HK-2 (cell line): ENCODE measurements at regions not wholly inside any gene's neighbourhood (a gene's known extent, or its start where the extent isn't known, plus 50 kb on each side); places are given as distances from the start of the nearest gene placed in this dataset.
"Not testable (repeated sequence)": the region's sequence is repeated elsewhere in the genome, so short reads cannot be mapped to it uniquely, and the experiment has no call there.

Experiments used
- DNase-seq: peaks from one replicate; pipeline ENCODE4 v3.0.0-alpha.2; 2018; ENCODE audit not compliant: unreplicated experiment

GRCh38 chr3:105976196-105976595, 107.4 kb upstream of the CBLB start:
- no peak for DNase-seq

GRCh38 chr3:105979961-105980360, 111.1 kb upstream of the CBLB start:
- no peak for DNase-seq

DNA sequence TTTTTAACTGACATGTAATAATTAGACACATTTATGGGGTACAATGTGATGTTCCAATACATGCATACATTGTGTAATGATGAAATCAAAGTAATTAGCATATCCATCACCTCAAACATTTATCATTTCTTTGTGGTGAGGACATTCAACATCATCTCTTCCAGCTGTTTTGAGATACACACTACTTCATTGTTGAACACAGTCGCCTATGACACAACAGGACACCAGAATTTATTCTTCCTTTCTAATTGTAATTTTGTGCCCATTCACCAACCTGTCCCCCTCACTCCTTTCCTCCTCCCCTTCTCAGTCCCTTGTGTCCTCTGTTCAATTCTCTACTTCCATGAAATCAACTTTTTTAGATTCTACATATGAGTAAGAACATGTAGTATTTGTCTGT, 113.4 kb upstream of the CBLB start:
- no peak for DNase-seq

- no peak for DNase-seq
Observed at GRCh38 chr3:105984837-105985236, 116.0 kb upstream of the CBLB start.

DNA sequence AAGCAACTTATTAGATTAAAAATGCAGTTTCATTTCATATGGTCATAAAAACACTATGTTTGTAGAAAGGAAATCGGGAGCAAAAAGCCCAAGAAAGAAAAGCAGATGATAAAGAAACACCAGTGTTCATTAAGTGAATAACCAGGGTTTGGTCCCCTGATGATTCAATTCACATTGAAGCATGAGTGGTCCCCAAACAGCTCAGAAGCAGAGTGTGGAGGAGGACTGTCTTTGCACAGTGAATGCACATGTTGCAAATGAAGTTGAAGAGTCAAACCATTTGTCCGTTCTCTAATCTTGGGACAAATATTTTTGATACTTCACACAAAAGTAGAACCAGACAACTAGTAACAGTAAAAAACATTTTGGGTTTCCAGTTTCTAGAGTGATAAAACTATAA, 117.5 kb upstream of the CBLB start:
- not testable (repeated sequence) for DNase-seq

DNA sequence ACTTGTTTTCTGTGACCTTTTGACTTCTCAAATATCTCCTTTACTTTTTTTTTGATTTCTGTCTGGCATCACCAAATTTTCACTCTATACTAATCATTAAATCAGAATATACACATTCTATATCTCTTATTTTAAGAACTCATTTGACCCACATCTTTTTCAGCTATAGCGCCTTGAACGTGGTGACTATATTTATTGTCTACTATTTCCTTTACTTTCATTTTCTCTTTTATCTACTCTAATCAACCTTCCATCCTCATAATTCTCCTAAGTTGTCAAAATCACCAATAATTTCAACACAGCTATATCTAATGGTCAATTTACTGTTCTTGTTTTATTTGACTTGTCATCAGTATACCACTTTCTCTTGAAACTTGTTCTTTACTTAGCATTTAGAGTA, 119.0 kb upstream of the CBLB start:
- no peak for DNase-seq

DNA sequence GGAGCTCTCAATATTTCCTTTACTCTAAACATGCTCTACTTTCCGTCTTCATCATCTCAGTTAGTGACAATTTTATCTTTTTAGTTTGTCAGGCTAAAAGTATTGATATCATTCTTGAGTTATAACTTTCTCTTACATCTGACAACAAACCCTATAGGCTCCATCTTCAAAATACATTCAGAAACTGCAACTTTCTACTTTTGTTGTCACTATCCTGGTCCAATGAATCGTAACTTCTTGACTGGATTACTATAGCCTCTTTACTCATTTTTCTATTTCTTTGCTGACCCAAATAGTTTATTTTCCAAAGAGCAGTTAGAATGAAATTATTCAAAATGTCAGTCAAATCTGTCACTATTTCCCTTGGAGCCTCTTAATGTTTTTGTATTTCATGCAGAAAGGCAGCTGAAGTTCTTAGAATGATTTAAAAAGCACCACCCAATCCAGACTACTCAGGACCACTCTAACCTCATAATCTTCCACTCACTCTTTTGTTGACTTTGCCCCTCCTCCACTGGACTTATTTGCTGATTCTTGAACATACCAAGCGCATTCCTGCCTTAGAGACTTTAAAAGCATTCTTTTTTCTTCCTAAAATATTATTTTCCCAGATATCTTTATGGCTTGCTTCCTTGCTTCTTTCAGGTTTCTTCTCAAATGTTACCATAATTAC, 119.9 kb upstream of the CBLB start:
- DNase-seq = no peak

DNA sequence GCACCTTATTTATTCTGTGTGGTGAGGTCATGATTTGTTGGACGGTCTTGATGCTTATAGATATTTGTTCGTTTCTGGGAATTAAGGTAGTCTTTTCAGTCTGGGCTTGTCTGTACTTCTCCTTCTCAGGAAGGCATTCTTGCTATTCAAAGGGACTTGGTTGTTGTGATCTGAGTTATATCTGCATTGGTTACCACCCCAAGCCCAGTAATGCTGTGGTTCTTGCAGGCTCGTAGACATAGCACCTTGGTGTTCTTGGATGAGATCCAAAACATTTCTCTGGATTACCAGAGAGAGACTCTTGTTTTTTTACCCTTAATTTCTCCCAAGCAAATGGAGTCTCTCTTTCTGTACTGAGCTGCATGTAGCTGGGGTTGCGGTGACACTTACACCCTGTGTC, 128.0 kb upstream of the CBLB start:
- no peak for DNase-seq

- no peak for DNase-seq
Observed at GRCh38 chr3:105997466-105997799, 128.6 kb upstream of the CBLB start.

DNA sequence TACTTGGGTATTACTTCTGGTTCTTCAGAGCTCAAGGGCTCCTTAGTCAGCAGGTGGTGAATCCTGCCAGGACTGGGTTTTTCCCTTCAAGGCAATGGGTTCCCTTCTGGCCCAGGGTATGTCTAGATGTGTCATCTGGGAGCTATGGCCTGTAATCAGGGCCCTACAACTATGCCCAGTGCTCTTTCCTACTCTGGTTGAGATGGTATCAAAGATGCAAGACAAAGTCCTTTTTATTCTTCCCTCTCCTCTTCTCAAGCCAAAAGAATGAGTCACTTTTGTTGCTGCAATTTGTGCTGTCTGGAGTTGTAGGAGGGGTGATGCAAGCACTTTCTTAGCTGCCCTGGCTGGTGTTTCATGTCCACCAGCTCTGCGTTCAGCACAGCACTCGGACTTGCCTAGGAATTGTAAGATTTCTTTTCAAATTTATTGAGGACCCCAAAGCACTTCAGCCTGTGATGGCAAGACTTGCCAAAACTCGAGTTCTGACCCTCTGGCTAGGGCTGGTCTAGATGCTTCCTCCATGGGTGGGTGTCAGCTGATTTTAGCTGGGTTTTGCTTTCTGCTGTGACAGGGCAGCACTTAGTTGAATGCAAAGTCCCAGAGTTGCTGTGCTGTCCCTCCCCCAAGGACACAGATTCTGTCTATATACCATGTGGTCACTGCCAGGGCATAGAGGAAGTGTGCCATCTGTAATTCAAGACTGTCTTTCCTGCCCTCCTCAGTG, 129.2 kb upstream of the CBLB start:
- DNase-seq = no peak

DNA sequence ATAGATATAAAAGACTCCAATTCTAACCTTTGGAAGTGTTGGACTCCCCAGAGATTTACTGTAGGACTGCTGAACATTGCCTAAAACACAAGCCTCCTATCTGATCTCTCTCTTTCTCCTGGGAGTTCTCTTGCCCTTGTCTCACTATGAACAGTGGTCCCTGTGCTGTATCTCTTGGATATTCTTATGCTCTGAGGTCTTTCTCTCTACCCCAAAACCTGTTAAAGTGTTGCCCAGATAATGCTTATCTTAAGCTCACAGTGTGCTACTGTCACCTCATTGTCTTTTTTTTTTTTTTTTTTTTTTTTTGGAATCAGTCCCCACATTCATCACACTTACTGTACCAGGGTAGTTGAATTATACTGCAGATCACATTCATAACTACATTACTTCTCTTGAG, 131.0 kb upstream of the CBLB start:
- DNase-seq = no peak

DNA sequence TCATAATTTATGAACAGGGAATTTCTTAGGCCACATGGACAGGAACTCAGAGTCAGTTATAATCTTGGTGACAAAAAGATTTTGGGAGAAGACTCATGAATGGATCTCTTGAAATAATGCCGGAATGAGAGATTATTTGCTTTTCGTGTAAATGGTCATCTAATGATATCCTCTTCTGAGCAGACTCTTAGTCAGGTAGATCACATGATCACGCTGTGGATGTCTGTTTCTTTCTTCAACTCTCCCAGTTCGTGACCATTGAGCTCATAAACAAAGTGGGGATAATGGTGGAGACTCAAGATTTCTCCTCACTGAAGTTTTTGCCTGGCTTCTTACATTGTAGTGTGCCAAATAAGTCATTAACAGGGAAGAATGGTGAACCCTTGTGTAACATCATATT, 133.1 kb upstream of the CBLB start:
- no peak for DNase-seq

- no peak for DNase-seq
Observed at GRCh38 chr3:106004137-106004681, 135.4 kb upstream of the CBLB start.

GRCh38 chr3:106004826-106005225, 136.0 kb upstream of the CBLB start:
- DNase-seq = no peak

DNA sequence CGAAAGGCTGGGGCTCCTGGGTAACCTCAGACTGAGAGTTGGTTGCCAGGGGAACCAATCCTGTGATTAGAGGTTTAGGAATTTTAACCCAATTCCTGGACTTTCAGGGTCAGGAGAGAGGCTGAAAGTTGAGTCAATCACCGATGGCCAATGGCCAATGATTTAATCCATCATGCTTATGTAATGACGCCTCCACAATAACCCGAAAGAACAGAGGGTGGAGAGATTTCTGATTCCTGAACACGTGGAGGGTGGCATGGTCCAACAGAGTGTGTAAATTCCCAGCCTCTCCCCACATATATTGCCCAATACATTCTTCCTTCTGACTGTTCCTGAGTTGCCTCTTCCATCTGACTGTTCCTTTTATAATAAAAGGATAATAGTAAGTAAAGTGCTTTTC, 137.2 kb upstream of the CBLB start:
- DNase-seq = no peak

GRCh38 chr3:106006571-106006970, 137.8 kb upstream of the CBLB start:
- no peak for DNase-seq

GRCh38 chr3:106007512-106007911, 138.7 kb upstream of the CBLB start:
- no peak for DNase-seq

- DNase-seq = no peak
Observed at GRCh38 chr3:106008766-106009165, 140.0 kb upstream of the CBLB start.

DNA sequence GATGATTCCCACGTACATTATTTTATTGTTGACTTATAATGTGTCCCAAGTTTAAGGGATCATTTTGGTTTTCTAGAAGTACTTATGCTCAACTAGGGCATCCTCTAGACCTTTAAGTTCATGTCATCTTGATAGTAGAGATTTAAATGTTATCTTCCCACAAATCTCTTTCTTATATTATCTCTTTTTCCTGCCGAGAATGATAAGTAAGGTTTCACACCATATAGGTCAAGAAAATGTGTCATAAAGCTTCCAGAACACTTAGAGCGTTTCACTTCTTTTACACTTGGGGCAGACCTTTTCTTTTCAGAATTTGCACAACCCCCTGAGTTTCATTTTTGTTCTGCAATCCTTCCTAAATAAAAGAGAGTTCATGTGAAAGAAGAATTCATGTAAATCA, 142.0 kb upstream of the CBLB start:
- no peak for DNase-seq

DNA sequence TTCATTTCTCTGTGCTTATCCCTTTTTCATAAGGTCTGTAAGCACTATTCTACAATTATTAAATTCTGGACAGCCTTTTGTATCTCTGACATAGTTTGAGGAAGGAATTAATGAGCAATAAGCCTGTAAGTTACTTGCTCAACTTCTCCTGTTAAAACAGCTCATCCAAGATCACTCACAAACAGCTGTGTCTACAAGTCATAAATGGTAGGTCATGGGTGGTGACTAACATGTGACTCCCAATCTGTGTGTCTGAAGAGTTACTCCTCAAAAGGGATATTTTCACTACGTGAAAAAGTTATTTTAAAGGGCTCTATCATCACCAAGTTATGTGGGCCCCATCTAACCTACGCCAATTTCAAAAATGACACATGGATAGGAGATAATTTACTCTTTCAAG, 145.2 kb upstream of the CBLB start:
- DNase-seq = no peak

DNA sequence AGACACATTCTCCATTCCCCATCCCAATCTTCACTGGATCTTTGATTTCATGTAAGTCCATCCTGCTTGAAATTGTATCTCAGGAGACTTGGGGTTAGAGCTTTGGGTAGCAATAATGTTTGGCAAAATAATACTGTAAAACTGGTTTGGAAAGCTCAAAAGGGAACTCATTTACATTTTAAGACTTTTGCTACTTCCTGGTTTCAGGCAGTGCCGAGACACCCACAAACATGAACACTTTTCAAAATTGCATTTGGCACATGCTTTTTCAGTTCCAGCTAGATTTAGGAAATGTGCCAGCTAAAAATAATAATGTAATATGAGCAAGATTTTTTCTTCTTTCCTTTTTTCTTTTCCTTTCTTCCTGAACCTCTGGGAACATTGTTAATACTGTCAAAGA, 145.7 kb upstream of the CBLB start:
- no peak for DNase-seq

- no peak for DNase-seq
Observed at GRCh38 chr3:106014971-106015370, 146.2 kb upstream of the CBLB start.

GRCh38 chr3:106018102-106018501, 149.3 kb upstream of the CBLB start:
- DNase-seq = no peak
